ENCODE measurements at regions not wholly inside any gene's neighbourhood (a gene's known extent, or its start where the extent isn't known, plus 50 kb on each side); places are given as distances from the start of the nearest gene placed in this dataset.
"Not testable (repeated sequence)": the region's sequence is repeated elsewhere in the genome, so short reads cannot be mapped to it uniquely, and the experiment has no call there.

GRCh38 chr16:60091529-60091928 lies 1357.4 kb upstream of the GOT2 start:
- WGBS: 51% methylated on average over 3 of the region's 3 CpGs
- TF ChIP-seq, protein P1, sequence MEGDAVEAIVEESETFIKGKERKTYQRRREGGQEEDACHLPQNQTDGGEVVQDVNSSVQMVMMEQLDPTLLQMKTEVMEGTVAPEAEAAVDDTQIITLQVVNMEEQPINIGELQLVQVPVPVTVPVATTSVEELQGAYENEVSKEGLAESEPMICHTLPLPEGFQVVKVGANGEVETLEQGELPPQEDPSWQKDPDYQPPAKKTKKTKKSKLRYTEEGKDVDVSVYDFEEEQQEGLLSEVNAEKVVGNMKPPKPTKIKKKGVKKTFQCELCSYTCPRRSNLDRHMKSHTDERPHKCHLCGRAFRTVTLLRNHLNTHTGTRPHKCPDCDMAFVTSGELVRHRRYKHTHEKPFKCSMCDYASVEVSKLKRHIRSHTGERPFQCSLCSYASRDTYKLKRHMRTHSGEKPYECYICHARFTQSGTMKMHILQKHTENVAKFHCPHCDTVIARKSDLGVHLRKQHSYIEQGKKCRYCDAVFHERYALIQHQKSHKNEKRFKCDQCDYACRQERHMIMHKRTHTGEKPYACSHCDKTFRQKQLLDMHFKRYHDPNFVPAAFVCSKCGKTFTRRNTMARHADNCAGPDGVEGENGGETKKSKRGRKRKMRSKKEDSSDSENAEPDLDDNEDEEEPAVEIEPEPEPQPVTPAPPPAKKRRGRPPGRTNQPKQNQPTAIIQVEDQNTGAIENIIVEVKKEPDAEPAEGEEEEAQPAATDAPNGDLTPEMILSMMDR (IDR thresholded peaks at IDR 0.05): no peak
- TF ChIP-seq POLR2AphosphoS5 (IDR thresholded peaks at IDR 0.05) (no peak), POLR2A (IDR thresholded peaks at IDR 0.05) (no peak), EP300 (IDR thresholded peaks at IDR 0.05) (no peak)
- Histone ChIP-seq H3K4me1 (no peaks in the 10 kb centered on the region), H3K4me3 (no peak overlapping the region), H3K27me3 (no peaks in the 10 kb centered on the region), H3K27ac (no peak overlapping the region), H3K9me3 (no peaks in the 10 kb centered on the region), H3K36me3 (no peaks in the 10 kb centered on the region)
- DNase-seq (ENCODE audit: low spot score in 2 of 2): no peak

GRCh38 chr16:60091071-60091470 lies 1357.0 kb upstream of the GOT2 start:
- Histone ChIP-seq H3K27ac (no peak overlapping the region), H3K4me3 (no peak overlapping the region), H3K36me3 (no peaks in the 10 kb centered on the region), H3K27me3 (no peaks in the 10 kb centered on the region), H3K4me1 (no peaks in the 10 kb centered on the region), H3K9me3 (no peaks in the 10 kb centered on the region)
- TF ChIP-seq POLR2AphosphoS5 (IDR thresholded peaks at IDR 0.05) (no peak), EP300 (IDR thresholded peaks at IDR 0.05) (no peak), POLR2A (IDR thresholded peaks at IDR 0.05) (no peak)
- TF ChIP-seq, protein P1 (IDR thresholded peaks at IDR 0.05): no peak
- DNase-seq (ENCODE audit: low spot score in 2 of 2): no peak

- no peaks in the 10 kb centered on the region for H3K36me3 ChIP-seq
- H3K4me1 ChIP-seq: no peaks in the 10 kb centered on the region
- DNase-seq (ENCODE audit: low spot score in 2 of 2): no peak
- no peak overlapping the region for H3K4me3 ChIP-seq
- no peak for TF ChIP-seq POLR2AphosphoS5 (IDR thresholded peaks at IDR 0.05)
- TF ChIP-seq, protein P1 (IDR thresholded peaks at IDR 0.05): no peak
- no peak for TF ChIP-seq EP300 (IDR thresholded peaks at IDR 0.05)
- TF ChIP-seq POLR2A (IDR thresholded peaks at IDR 0.05): no peak
- H3K27me3 ChIP-seq: no peaks in the 10 kb centered on the region
- no peak overlapping the region for H3K27ac ChIP-seq
- no peaks in the 10 kb centered on the region for H3K9me3 ChIP-seq
Observed at GRCh38 chr16:60087530-60087929, 1353.4 kb upstream of the GOT2 start.

DNA sequence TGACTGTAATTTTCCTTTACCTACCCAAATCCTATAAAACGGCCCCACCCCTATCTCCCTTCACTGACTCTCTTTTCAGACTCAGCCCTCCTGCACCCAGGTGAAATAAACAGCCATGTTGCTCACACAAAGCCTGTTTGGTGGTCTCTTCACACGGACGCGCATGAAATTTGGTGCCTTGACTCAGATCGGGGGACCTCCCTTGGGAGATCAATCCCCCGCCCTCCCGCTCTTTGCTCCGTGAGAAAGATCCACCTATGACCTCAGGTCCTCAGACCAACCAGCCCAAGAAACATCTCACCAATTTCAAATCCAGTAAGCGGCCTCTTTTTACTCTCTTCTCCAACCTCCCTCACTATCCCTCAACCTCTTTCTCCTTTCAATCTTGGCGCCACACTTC lies 1344.7 kb upstream of the GOT2 start:
- H3K4me1 ChIP-seq; H3K27me3 ChIP-seq; DNase-seq (ENCODE audit: low spot score in 2 of 2); H3K9me3 ChIP-seq; H3K27ac ChIP-seq; H3K36me3 ChIP-seq; H3K4me3 ChIP-seq: not testable (repeated sequence)
- 91% methylated on average over 10 of the region's 10 CpGs for WGBS

- no peaks in the 10 kb centered on the region for H3K36me3 ChIP-seq
Observed at GRCh38 chr16:60077861-60078260, 1343.7 kb upstream of the GOT2 start.

GRCh38 chr16:60074378-60074777 lies 1340.3 kb upstream of the GOT2 start:
- no peak overlapping the region for H3K4me3 ChIP-seq
- TF ChIP-seq, protein P1 (IDR thresholded peaks at IDR 0.05): no peak
- TF ChIP-seq EP300 (IDR thresholded peaks at IDR 0.05): no peak
- no peak for TF ChIP-seq POLR2A (IDR thresholded peaks at IDR 0.05)
- no peak for TF ChIP-seq POLR2AphosphoS5 (IDR thresholded peaks at IDR 0.05)
- no peaks in the 10 kb centered on the region for H3K4me1 ChIP-seq
- 88% methylated on average over 4 of the region's 4 CpGs for WGBS
- no peaks in the 10 kb centered on the region for H3K9me3 ChIP-seq
- no peaks in the 10 kb centered on the region for H3K27me3 ChIP-seq
- no peaks in the 10 kb centered on the region for H3K36me3 ChIP-seq
- DNase-seq (ENCODE audit: low spot score in 2 of 2): no peak
- H3K27ac ChIP-seq: no peak overlapping the region

More at GRCh38 chr16:60077861-60078260, 1343.7 kb upstream of the GOT2 start:
- DNase-seq (ENCODE audit: low spot score in 2 of 2): no peak
- no peak for TF ChIP-seq EP300 (IDR thresholded peaks at IDR 0.05)
- TF ChIP-seq, protein P1 (IDR thresholded peaks at IDR 0.05): no peak
- TF ChIP-seq POLR2AphosphoS5 (IDR thresholded peaks at IDR 0.05): no peak
- TF ChIP-seq POLR2A (IDR thresholded peaks at IDR 0.05): no peak
- H3K4me3 ChIP-seq: no peak overlapping the region
- no peaks in the 10 kb centered on the region for H3K9me3 ChIP-seq
- H3K4me1 ChIP-seq: no peaks in the 10 kb centered on the region
- 78% methylated on average over 3 of the region's 3 CpGs for WGBS
- no peak overlapping the region for H3K27ac ChIP-seq
- H3K27me3 ChIP-seq: no peaks in the 10 kb centered on the region
